Endothelial cell of umbilical vein (primary cell): ENCODE measurements at regions not wholly inside any gene's neighbourhood (a gene's known extent, or its start where the extent isn't known, plus 50 kb on each side); places are given as distances from the start of the nearest gene placed in this dataset.

ENCODE experiments used
- BruUV-seq: library from RNA; stranded (reverse); fragments of 400-500 nt; replicated peaks from 2 replicates; lab custom pipeline; 2021; lab: Mats Ljungman, UMichigan
- CTCF ChIA-PET: fragments of 300-600, 350-600 bp; sonication (Branson Sonifier 250); formaldehyde crosslinking; loops from one replicate; lab custom pipeline; 2021; ENCODE audit warnings: antibody characterized with exemption, inconsistent platforms; lab: Charles Lee
- POLR2A ChIA-PET: fragments of 300-600, 350-600 bp; sonication (Branson Sonifier 250); formaldehyde crosslinking; loops from one replicate; lab custom pipeline; 2021; ENCODE audit warnings: antibody characterized with exemption, inconsistent platforms; lab: Charles Lee
- DNase-seq: peaks from one replicate; pipeline ENCODE4 v3.0.0-alpha.2; 2011; ENCODE audit warnings: low read depth, low spot score
- FAIRE-seq: peaks from 2 replicates; lab custom pipeline; 2011; peaks lifted over from hg19 to GRCh38; lab: Jason Lieb, UNC
- H2AFZ ChIP-seq: 2 replicates; pipeline ENCODE4 v1.6.0; 2012; ENCODE audit warnings: low read depth, low read length, control low read depth, inconsistent platforms
- H3K27ac ChIP-seq: 2 replicates; pipeline ENCODE4 v1.5.1; 2011; ENCODE audit warnings: low read depth, mild to moderate bottlenecking, control low read depth, low read length, moderate library complexity; ENCODE audit not compliant: insufficient read depth
- H3K27me3 ChIP-seq, 2 experiments: 2 replicates each; pipeline versions ENCODE4 v1.6.0 to v1.6.1; 2011; ENCODE audit warnings: low read length in 2 of 2, mixed read lengths in 1 of 2; ENCODE audit not compliant: control insufficient read depth in 2 of 2, insufficient read depth in 2 of 2
- H3K36me3 ChIP-seq, 2 experiments: 2 replicates in 1 of 2; 3 replicates in 1 of 2; pipeline ENCODE4 v1.5.1; 2011; ENCODE audit warnings: low read length in 2 of 2, mild to moderate bottlenecking in 1 of 2, moderate library complexity in 1 of 2; ENCODE audit not compliant: control insufficient read depth in 2 of 2, insufficient read depth in 2 of 2; ENCODE audit errors: extremely low read depth in 1 of 2
- H3K4me1 ChIP-seq: 3 replicates; pipeline ENCODE4 v1.5.1; 2011; ENCODE audit warnings: mild to moderate bottlenecking, low read length; ENCODE audit not compliant: control insufficient read depth, insufficient read depth; ENCODE audit errors: extremely low read depth
- H3K4me2 ChIP-seq: 2 replicates; pipeline ENCODE4 v1.6.1; 2011; ENCODE audit warnings: low read length, control low read depth, mixed read lengths; ENCODE audit not compliant: insufficient read depth
- H3K4me3 ChIP-seq, 3 experiments: fragments of 200-600 bp in 1 of 3; sonication (generic), shearing (Covaris generic) in 1 of 3; replicated peaks in 1 of 3; 2 replicates each; pipeline ENCODE4 v1.5.1; 2011 to 2016; ENCODE audit warnings: control low read depth in 3 of 3, low read length in 3 of 3, mild to moderate bottlenecking in 2 of 3, inconsistent platforms in 1 of 3, low read depth in 1 of 3, moderate library complexity in 1 of 3; ENCODE audit not compliant: insufficient read depth in 1 of 3
- H3K79me2 ChIP-seq: 2 replicates; pipeline ENCODE4 v1.6.0; 2012; ENCODE audit warnings: low read length, inconsistent platforms; ENCODE audit not compliant: control insufficient read depth, insufficient read depth
- H3K9ac ChIP-seq: replicated peaks from 2 replicates; pipeline ENCODE3; 2011; ENCODE audit warnings: low read length, control low read depth; ENCODE audit not compliant: insufficient read depth; ENCODE audit errors: extremely low read depth
- H3K9me1 ChIP-seq: replicated peaks from 3 replicates; pipeline ENCODE4 v1.6.0; 2011; ENCODE audit warnings: mild to moderate bottlenecking, low read length; ENCODE audit not compliant: control insufficient read depth, insufficient read depth; ENCODE audit errors: extremely low read depth
- H3K9me3 ChIP-seq: replicated peaks from 2 replicates; pipeline ENCODE4 v1.5.1; 2012; ENCODE audit warnings: low read length, inconsistent platforms; ENCODE audit not compliant: control insufficient read depth, insufficient read depth
- H4K20me1 ChIP-seq: replicated peaks from 2 replicates; pipeline ENCODE3; 2011; ENCODE audit warnings: mild to moderate bottlenecking, low read length; ENCODE audit not compliant: control insufficient read depth, insufficient read depth; ENCODE audit errors: extremely low read depth
- EZH2 ChIP-seq: IDR thresholded peaks from 2 replicates; pipeline ENCODE4 v1.6.1; 2012; ENCODE audit warnings: borderline replicate concordance, low read depth, mild to moderate bottlenecking, moderate library complexity, low read length, inconsistent platforms; ENCODE audit not compliant: severe bottlenecking
- FOS ChIP-seq: IDR thresholded peaks from 2 replicates; pipeline ENCODE4 v1.6.1; 2011; ENCODE audit warnings: mild to moderate bottlenecking, low read length, moderate library complexity, borderline replicate concordance; ENCODE audit not compliant: insufficient read depth
- GATA2 ChIP-seq: IDR thresholded peaks from 2 replicates; pipeline ENCODE4 v1.7.0; 2011; ENCODE audit warnings: low read depth, mild to moderate bottlenecking, moderate library complexity, mixed read lengths, low read length; ENCODE audit not compliant: insufficient read length, insufficient read depth
- JUN ChIP-seq: IDR thresholded peaks from 2 replicates; pipeline ENCODE4 v1.6.1; 2011; ENCODE audit warnings: borderline replicate concordance, low read depth; ENCODE audit not compliant: insufficient read length, insufficient read depth
- MYC ChIP-seq: IDR thresholded peaks from one replicate; pipeline ENCODE4 v1.6.1; 2011; ENCODE audit warnings: mild to moderate bottlenecking, low read depth, low read length
- POLR2A ChIP-seq: IDR thresholded peaks from 2 replicates; pipeline ENCODE4 v1.6.1; 2012; ENCODE audit warnings: low read depth, mild to moderate bottlenecking, control low read depth, low read length
- POLR2AphosphoS5 ChIP-seq: IDR thresholded peaks from 2 replicates; pipeline ENCODE4 v1.6.1; 2012; ENCODE audit warnings: low read depth, mild to moderate bottlenecking, control low read depth, low read length, moderate library complexity; ENCODE audit not compliant: insufficient read depth
- dilution Hi-C: fragments of 300-500 bp; cut with MboI; formaldehyde crosslinking; loops from one replicate; pipeline ENCODE4 v1.15.0; 2019; ENCODE audit warnings: low sequenced_read_pairs; ENCODE audit not compliant: extremely low pct_ligation_motif_present
- intact Hi-C: fragments of 100-400 bp; cut with micrococcal nuclease; formaldehyde crosslinking; loops from one replicate; pipeline ENCODE4 v1.10.0; 2022
- TF ChIP-seq, protein P1 (sequence below): IDR thresholded peaks from 2 replicates; pipeline ENCODE4 v1.6.1; 2011; ENCODE audit not compliant: insufficient read depth, insufficient read length
- TF ChIP-seq, protein P2 (sequence below), 2 donors: IDR thresholded peaks; 1 replicate in 1 of 2; 2 replicates in 1 of 2; pipeline ENCODE4 v1.5.1; 2011; ENCODE audit warnings: low read length in 2 of 2, mild to moderate bottlenecking in 2 of 2, moderate library complexity in 2 of 2, control low read depth in 1 of 2, inconsistent platforms in 1 of 2, low read depth in 1 of 2; ENCODE audit not compliant: insufficient read depth in 1 of 2; ENCODE audit errors: extremely low read depth in 1 of 2

DNA sequence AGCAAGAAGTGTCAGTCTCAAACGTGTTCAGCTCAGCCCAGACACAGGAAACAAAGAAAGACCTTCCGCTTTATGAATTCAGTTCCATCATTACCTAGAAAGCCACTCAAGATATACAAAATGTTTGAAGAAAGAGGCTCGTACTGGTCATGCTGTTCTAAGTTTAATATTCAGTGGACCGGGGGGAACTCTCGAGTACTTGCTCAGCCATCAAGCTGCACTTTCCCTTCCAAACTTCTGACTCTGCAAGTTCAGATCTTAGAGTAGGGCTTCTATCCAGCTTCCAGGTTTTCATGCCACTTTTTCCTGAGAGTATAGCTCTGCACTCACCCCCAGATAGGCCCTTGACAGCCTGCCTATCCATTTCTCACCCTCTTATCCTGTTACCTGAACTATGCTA lies 62.8 kb upstream of the OSBPL8 start:
- no TSS peak for BruUV-seq
- no peaks in the 10 kb centered on the region for H3K9me3 ChIP-seq
- no peaks in the 10 kb centered on the region for H3K79me2 ChIP-seq
- ChIA-PET CTCF (interaction anchor here (0.7 to 3.5 kb wide), 16 partner anchors 13 to 390 kb away, joined by 3 to 121 read pairs (median 5); partner anchors contain the start of gene CSRP2), POLR2A (no interaction called here)
- no peaks in the 10 kb centered on the region for H3K36me3 ChIP-seq
- dilution Hi-C loops, result no loop called here
- peaks cover 2% of the 10 kb centered on the region for H3K4me1 ChIP-seq
- no peaks in the 10 kb centered on the region for H3K9me1 ChIP-seq
- intact Hi-C loops, result no loop called here
- FAIRE-seq (no peak), DNase-seq (no peak)
- H3K4me2 ChIP-seq, result no peak overlapping the region
- H3K4me3 ChIP-seq, result no peak overlapping the region
- H3K9ac ChIP-seq, result no peak overlapping the region
- H3K27ac ChIP-seq, result no peak overlapping the region
- TF ChIP-seq, protein P1, sequence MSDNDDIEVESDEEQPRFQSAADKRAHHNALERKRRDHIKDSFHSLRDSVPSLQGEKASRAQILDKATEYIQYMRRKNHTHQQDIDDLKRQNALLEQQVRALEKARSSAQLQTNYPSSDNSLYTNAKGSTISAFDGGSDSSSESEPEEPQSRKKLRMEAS, result no peak
- TF ChIP-seq POLR2AphosphoS5 (no peak), JUN (no peak), GATA2 (no peak), POLR2A (no peak), FOS (no peak)
- no peak overlapping the region for H2AFZ ChIP-seq
- H4K20me1 ChIP-seq, result no peaks in the 10 kb centered on the region
- H3K27me3 ChIP-seq, result peaks cover 0 to 2% of the 10 kb centered on the region in 2 experiments

DNA sequence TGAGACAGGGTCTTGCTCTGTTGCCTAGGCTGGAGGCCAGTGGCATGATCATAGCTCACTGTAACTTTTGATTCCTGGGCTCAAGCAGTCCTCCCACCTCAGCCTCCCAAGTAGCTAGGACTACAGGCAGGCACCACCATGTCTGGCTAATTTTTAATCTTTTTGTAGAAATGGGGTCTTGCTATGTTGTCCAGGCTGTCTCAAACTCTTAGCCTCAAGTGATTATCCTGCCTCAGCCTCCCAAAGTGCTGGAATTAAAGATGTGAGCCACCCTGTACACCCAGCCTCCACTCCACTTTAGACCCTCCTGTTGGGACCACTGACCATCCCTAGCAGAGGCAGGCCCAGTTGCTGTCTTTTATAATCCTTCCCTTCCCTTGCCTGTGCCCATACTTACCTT lies 63.3 kb upstream of the OSBPL8 start:
- dilution Hi-C loops, result no loop called here

More for the DNA sequence above, 63.3 kb upstream of the OSBPL8 start:
- H3K79me2 ChIP-seq, result no peaks in the 10 kb centered on the region
- H4K20me1 ChIP-seq, result no peaks in the 10 kb centered on the region
- H2AFZ ChIP-seq, result no peak overlapping the region
- intact Hi-C loops, result no loop called here
- H3K9me3 ChIP-seq, result no peaks in the 10 kb centered on the region
- H3K27me3 ChIP-seq, result peaks cover 0 to 2% of the 10 kb centered on the region in 2 experiments
- CTCF ChIA-PET, result interaction anchor here (0.7 to 3.5 kb wide), 10 partner anchors 11 to 390 kb away, joined by 3 to 121 read pairs (median 6); no protein-coding TSS in a partner anchor
- DNase-seq (no peak), FAIRE-seq (no peak)
- H3K4me1 ChIP-seq, result peaks cover 2% of the 10 kb centered on the region
- H3K9ac ChIP-seq, result no peak overlapping the region
- TF ChIP-seq POLR2AphosphoS5, result no peak
- TF ChIP-seq EZH2, result no peak
- no peak for TF ChIP-seq FOS
- no peak for TF ChIP-seq POLR2A
- TF ChIP-seq MYC, result no peak
- TF ChIP-seq GATA2, result no peak
- TF ChIP-seq JUN, result no peak
- TF ChIP-seq, protein P1, result no peak
- TF ChIP-seq, protein P2, sequence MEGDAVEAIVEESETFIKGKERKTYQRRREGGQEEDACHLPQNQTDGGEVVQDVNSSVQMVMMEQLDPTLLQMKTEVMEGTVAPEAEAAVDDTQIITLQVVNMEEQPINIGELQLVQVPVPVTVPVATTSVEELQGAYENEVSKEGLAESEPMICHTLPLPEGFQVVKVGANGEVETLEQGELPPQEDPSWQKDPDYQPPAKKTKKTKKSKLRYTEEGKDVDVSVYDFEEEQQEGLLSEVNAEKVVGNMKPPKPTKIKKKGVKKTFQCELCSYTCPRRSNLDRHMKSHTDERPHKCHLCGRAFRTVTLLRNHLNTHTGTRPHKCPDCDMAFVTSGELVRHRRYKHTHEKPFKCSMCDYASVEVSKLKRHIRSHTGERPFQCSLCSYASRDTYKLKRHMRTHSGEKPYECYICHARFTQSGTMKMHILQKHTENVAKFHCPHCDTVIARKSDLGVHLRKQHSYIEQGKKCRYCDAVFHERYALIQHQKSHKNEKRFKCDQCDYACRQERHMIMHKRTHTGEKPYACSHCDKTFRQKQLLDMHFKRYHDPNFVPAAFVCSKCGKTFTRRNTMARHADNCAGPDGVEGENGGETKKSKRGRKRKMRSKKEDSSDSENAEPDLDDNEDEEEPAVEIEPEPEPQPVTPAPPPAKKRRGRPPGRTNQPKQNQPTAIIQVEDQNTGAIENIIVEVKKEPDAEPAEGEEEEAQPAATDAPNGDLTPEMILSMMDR (IDR thresholded peaks at IDR 0.05; ENCODE audit: extremely low read depth in 1 of 2, insufficient read depth in 1 of 2, low read depth in 1 of 2, low read length in 2 of 2), result no peak
- H3K4me3 ChIP-seq, result no peak overlapping the region
- H3K36me3 ChIP-seq, result no peaks in the 10 kb centered on the region
- no peaks in the 10 kb centered on the region for H3K9me1 ChIP-seq
- POLR2A ChIA-PET, result no interaction called here
- BruUV-seq, result no TSS peak
- no peak overlapping the region for H3K27ac ChIP-seq
- no peak overlapping the region for H3K4me2 ChIP-seq
